ENCODE measurements at regions not wholly inside any gene's neighbourhood (a gene's known extent, or its start where the extent isn't known, plus 50 kb on each side); places are given as distances from the start of the nearest gene placed in this dataset.

DNA sequence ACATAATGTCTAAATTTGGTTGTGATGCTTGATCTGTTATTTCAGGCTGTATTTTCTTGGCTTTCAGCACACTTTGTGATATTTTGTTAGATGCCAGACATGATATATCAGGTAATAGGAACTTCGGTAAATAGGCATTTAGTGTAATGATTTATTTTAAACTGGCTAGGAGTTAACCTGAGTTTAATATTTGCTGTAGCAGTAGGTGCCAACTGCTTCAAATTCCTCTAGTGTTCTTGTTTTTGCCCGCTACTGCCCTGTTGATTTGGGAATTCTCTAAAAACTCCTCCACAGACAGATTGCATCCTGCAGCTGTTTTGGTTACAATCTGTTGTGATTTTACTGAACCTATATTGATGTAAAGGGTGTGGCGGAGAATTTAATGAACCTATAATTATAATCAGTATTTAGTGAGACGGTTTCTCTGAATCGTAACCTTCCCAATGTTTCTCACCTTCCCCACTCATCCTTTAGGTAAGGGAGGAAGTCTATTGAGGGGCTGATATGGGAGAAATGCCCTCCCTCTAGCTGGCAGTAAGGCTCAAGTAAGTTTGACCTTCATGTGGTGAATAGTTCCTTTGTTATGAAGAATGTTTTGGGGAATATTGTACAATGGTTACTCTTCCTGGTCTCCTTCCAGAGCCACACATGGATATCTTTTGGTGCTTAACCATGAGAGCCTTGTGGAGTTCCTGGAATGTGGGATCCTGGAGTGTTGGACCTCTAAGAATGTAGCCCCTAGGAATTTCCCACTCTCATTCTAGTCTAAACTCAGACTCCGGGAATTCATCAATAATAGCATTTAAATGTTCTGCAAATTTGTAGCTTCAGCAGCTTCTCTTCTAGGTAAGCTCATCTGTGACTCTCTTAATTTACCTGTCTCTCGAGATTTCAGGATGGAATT lies 634.1 kb downstream of the FSCB start:
- no peak for TF ChIP-seq POLR2A (IDR thresholded peaks at IDR 0.05)
- TF ChIP-seq, protein P1, sequence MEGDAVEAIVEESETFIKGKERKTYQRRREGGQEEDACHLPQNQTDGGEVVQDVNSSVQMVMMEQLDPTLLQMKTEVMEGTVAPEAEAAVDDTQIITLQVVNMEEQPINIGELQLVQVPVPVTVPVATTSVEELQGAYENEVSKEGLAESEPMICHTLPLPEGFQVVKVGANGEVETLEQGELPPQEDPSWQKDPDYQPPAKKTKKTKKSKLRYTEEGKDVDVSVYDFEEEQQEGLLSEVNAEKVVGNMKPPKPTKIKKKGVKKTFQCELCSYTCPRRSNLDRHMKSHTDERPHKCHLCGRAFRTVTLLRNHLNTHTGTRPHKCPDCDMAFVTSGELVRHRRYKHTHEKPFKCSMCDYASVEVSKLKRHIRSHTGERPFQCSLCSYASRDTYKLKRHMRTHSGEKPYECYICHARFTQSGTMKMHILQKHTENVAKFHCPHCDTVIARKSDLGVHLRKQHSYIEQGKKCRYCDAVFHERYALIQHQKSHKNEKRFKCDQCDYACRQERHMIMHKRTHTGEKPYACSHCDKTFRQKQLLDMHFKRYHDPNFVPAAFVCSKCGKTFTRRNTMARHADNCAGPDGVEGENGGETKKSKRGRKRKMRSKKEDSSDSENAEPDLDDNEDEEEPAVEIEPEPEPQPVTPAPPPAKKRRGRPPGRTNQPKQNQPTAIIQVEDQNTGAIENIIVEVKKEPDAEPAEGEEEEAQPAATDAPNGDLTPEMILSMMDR (IDR thresholded peaks at IDR 0.05), result no peak

All from lower leg skin (tissue), 3 donors.